ENCODE measurements at regions not wholly inside any gene's neighbourhood (a gene's known extent, or its start where the extent isn't known, plus 50 kb on each side); places are given as distances from the start of the nearest gene placed in this dataset.

DNA sequence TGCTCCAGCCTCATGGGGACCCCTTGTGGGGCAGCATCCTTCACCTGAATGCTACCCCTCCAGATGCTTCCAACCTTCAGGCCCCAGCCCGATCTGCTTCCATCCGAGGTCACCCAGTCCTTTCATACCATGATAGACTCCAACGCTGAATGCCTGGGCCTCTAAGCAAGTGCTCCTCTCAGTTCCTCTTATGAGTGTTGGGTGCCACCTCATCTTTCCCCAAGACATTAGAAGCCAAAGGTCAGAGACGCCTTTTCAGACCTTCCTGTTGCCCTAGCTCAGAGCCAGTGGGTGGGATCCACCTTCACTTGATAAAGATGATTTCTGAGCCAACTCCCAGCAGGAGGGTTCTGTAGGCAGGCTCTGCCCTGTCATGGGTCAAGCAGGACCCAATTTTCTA lies 174.5 kb upstream of the MGAT5 start:
- Histone ChIP-seq H3K4me3 (no peak overlapping the region), H3K27me3 (no peaks in the 10 kb centered on the region), H3K27ac (replicated peaks in 1 of 4) (no peak overlapping the region), H3K36me3 (no peaks in the 10 kb centered on the region), H3K9me3 (no peaks in the 10 kb centered on the region), H3K4me1 (peaks cover 0 to 9% (median 4%) of the 10 kb centered on the region in 4 donors)
- no peak for DNase-seq (ENCODE audit: extremely low spot score)
- TF ChIP-seq POLR2AphosphoS5 (IDR thresholded peaks at IDR 0.05) = no peak
- TF ChIP-seq, protein P1, sequence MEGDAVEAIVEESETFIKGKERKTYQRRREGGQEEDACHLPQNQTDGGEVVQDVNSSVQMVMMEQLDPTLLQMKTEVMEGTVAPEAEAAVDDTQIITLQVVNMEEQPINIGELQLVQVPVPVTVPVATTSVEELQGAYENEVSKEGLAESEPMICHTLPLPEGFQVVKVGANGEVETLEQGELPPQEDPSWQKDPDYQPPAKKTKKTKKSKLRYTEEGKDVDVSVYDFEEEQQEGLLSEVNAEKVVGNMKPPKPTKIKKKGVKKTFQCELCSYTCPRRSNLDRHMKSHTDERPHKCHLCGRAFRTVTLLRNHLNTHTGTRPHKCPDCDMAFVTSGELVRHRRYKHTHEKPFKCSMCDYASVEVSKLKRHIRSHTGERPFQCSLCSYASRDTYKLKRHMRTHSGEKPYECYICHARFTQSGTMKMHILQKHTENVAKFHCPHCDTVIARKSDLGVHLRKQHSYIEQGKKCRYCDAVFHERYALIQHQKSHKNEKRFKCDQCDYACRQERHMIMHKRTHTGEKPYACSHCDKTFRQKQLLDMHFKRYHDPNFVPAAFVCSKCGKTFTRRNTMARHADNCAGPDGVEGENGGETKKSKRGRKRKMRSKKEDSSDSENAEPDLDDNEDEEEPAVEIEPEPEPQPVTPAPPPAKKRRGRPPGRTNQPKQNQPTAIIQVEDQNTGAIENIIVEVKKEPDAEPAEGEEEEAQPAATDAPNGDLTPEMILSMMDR (IDR thresholded peaks at IDR 0.05) = no peak
- TF ChIP-seq POLR2A (IDR thresholded peaks at IDR 0.05; ENCODE audit: low read depth) = no peak
- TF ChIP-seq EP300 (IDR thresholded peaks at IDR 0.05) = no peak
- intact Hi-C loops (cut with DNase I) = no loop called here
- WGBS = 93% methylated on average over 4 of the region's 4 CpGs

DNA sequence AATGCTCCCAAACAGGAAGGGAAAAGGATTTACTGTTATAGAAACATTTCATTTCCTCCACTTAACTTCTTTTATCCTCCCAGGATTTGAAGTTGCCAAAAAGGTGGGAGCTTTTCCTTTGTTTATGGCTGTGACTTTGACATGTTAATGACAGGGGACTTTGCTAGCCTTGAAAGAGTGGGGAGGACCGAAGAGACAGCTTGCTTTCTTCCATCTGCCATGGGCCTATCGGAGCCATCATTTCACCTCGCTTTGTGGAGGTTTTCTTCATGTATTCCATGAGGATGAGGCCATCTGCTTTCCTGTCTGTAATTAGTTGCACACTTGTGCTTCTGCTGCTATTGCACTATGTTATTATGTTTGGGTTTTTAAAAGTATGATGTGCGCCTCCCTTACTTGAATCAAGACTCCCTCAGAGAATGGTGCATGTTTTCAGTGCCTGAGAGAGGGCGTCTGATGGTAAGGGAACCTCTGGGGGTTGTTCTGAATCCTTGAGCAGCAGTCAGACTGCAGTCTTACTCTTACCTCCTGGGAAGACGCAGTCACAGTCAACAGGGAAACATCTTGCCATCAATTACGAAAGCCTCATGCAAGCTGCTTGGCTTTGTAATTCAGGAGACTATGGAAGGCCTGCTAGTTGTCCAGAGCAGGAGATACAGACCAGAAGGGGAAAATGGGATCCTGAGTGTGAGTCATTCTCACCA lies 173.3 kb upstream of the MGAT5 start:
- Histone ChIP-seq H3K36me3 (no peaks in the 10 kb centered on the region), H3K27me3 (no peaks in the 10 kb centered on the region), H3K4me1 (peaks cover 0 to 9% (median 4%) of the 10 kb centered on the region in 4 donors), H3K9me3 (no peaks in the 10 kb centered on the region), H3K4me3 (no peak overlapping the region), H3K27ac (replicated peaks in 1 of 4) (no peak overlapping the region)
- no peak for DNase-seq (ENCODE audit: extremely low spot score)
- 83% methylated on average over 7 of the region's 7 CpGs for WGBS
- intact Hi-C loops (cut with DNase I) = no loop called here
- TF ChIP-seq POLR2A (IDR thresholded peaks at IDR 0.05; ENCODE audit: low read depth) = no peak
- TF ChIP-seq, protein P1 (IDR thresholded peaks at IDR 0.05) = no peak

DNA sequence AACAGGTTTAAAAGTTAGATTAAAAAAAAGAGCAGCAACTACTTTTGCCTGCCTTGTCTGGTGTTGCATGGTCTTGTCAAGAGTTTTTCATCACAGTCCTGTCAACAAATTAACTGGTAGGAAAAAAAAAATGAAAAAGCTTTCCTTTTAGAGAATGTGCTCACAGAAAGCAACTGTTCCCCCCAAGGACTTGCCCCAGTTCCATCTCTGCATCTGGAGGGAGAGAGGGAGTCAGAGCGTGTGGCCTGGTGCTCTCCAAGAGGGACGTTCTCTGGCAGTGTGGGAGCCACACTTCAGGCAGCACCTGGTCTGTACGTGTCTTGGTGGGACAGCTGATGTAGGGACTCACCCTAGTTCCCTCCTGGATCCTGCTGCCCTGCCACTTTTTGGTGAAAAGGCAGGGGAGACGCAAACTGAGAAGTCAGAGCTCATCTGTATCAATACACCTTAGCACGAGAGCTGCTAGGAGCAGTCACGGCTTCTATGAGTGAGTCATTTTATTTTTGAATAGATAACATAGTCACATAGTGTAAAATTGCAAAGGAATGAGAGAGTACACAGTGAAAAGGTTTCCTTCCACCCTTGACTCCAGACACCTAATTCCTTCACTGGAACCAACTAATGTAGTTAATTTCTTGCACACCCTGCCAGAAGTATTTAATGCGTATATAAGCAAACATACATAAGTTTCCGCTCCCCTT lies 172.5 kb upstream of the MGAT5 start:
- no peak for DNase-seq (ENCODE audit: extremely low spot score)
- Histone ChIP-seq H3K27me3 (no peaks in the 10 kb centered on the region), H3K27ac (replicated peaks in 1 of 4) (no peak overlapping the region), H3K4me3 (no peak overlapping the region), H3K4me1 (peaks cover 0 to 9% (median 4%) of the 10 kb centered on the region in 4 donors), H3K9me3 (no peaks in the 10 kb centered on the region), H3K36me3 (no peaks in the 10 kb centered on the region)
- 88% methylated on average over 8 of the region's 8 CpGs for WGBS
- TF ChIP-seq POLR2AphosphoS5 (IDR thresholded peaks at IDR 0.05) (no peak), POLR2A (IDR thresholded peaks at IDR 0.05; ENCODE audit: low read depth) (no peak), EP300 (IDR thresholded peaks at IDR 0.05) (no peak)
- TF ChIP-seq, protein P1 (IDR thresholded peaks at IDR 0.05) = no peak
- intact Hi-C loops (cut with DNase I) = no loop called here

GRCh38 chr2:134083548-134083947 lies 170.3 kb upstream of the MGAT5 start:
- Histone ChIP-seq H3K27ac (replicated peaks in 1 of 4) (no peak overlapping the region), H3K4me1 (peaks cover 0 to 4% (median 2%) of the 10 kb centered on the region in 4 donors), H3K4me3 (no peak overlapping the region), H3K9me3 (no peaks in the 10 kb centered on the region), H3K27me3 (no peaks in the 10 kb centered on the region), H3K36me3 (no peaks in the 10 kb centered on the region)
- WGBS = 65% methylated on average over 5 of the region's 5 CpGs
- no peak for DNase-seq (ENCODE audit: extremely low spot score)
- TF ChIP-seq POLR2AphosphoS5 (IDR thresholded peaks at IDR 0.05) = no peak
- no peak for TF ChIP-seq POLR2A (IDR thresholded peaks at IDR 0.05; ENCODE audit: low read depth)
- TF ChIP-seq, protein P1 (IDR thresholded peaks at IDR 0.05) = no peak
- no peak for TF ChIP-seq EP300 (IDR thresholded peaks at IDR 0.05)
- intact Hi-C loops (cut with DNase I) = no loop called here

All from esophagus muscularis mucosa (tissue), 4 donors.